AG04449 (cell line): ENCODE measurements at regions not wholly inside any gene's neighbourhood (a gene's known extent, or its start where the extent isn't known, plus 50 kb on each side); places are given as distances from the start of the nearest gene placed in this dataset.

Source experiments
- CTCF ChIA-PET: fragments of 350-600 bp; formaldehyde crosslinking; extraction: SDS; loops from one replicate; lab custom pipeline; 2021; ENCODE audit warnings: antibody characterized with exemption; lab: Yijun Ruan, JAX
- POLR2A ChIA-PET: fragments of 400-600, 350-600 bp; formaldehyde crosslinking; extraction: SDS; loops from one replicate; lab custom pipeline; 2020; ENCODE audit warnings: antibody characterized with exemption, inconsistent platforms; lab: Yijun Ruan, JAX
- DNase-seq: peaks from one replicate; pipeline ENCODE4 v3.0.0-alpha.2; 2010; ENCODE audit warnings: low read depth, low spot score
- H3K4me3 ChIP-seq: 2 replicates; pipeline ENCODE4 v1.5.1; 2011; ENCODE audit warnings: low read depth, mild to moderate bottlenecking, control low read depth, low read length
- TF ChIP-seq, protein P1 (sequence below): IDR thresholded peaks from one replicate; pipeline ENCODE4 v1.5.1; 2011; ENCODE audit warnings: mild to moderate bottlenecking, moderate library complexity, low read length, control low read depth, inconsistent platforms; ENCODE audit not compliant: insufficient read depth; ENCODE audit errors: missing control alignments

DNA sequence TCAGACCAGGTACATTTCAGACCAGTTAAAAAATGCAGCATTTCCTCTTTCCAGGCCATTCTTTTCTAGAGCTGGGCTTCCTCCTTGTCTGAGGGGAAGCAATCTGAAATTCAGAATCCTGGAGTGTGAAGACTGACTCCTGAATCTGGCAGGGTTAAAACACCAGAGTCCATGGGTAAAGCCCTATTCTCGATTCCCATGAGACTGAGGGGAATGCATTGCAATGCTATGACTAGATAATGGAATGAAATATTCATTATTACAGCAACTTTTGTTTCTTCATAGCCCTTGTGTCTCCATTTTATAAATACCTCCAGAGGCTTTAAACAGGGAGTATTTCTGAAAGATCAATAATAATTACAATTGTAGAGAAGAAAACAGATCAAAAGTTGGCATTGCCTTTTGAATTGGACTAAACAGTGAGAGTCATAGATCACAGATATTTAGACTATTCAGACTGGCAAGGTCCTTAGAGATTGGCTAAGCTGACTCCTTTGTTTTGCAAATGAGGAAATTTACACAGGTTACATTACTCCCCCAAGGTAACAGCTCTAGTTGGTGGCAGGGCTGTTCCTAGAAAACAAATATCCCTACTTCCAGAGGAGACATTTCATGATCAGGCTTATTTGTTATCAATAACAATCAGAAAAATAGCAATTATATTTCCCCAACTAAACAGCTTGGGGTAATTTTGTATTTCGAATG lies 632.6 kb upstream of the KIRREL3 start:
- no peak overlapping the region for H3K4me3 ChIP-seq
- TF ChIP-seq, protein P1, sequence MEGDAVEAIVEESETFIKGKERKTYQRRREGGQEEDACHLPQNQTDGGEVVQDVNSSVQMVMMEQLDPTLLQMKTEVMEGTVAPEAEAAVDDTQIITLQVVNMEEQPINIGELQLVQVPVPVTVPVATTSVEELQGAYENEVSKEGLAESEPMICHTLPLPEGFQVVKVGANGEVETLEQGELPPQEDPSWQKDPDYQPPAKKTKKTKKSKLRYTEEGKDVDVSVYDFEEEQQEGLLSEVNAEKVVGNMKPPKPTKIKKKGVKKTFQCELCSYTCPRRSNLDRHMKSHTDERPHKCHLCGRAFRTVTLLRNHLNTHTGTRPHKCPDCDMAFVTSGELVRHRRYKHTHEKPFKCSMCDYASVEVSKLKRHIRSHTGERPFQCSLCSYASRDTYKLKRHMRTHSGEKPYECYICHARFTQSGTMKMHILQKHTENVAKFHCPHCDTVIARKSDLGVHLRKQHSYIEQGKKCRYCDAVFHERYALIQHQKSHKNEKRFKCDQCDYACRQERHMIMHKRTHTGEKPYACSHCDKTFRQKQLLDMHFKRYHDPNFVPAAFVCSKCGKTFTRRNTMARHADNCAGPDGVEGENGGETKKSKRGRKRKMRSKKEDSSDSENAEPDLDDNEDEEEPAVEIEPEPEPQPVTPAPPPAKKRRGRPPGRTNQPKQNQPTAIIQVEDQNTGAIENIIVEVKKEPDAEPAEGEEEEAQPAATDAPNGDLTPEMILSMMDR: no peak
- POLR2A ChIA-PET: no interaction called here
- no peak for DNase-seq
- CTCF ChIA-PET: no interaction called here

DNA sequence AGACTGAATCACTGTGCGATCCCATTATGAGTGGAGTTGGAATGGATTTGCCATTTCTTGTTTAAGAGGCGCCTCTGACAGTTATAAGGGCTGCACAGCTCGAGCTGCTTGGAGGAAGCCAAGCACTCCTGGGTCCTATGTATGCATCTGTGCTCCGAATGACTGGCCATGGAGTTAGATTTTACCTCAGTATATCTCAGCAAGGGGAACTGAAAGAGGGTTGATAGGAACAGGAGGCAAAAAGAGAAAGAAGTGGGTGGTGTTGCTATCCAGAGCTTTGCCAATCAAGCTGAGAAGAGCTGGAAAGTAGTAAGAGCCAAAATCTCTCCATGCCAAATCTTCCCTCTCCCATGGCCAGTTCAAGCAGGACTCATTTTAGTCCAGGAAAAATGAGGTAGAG lies 632.0 kb upstream of the KIRREL3 start:
- CTCF ChIA-PET: no interaction called here
- no peak for DNase-seq
- H3K4me3 ChIP-seq: no peak overlapping the region
- TF ChIP-seq, protein P1: no peak
- POLR2A ChIA-PET: no interaction called here

DNA sequence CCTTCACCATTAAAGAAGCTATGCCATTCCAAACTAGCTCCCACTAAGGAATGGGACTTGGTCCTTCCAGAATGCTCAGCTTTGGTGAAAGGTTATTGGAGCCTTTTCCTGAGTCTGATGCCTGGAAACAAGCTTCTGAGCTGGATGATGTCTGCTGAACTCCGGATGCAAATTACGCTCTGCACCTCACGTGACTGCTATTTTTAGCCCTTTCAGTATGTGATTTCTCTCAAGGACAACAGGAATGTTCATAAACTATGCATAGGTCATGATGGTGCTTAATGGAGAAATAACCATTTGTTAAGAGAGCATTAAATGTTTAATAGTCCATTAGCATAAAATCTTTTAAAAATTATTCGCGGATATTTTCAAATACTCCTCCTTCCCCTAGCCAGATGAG lies 631.4 kb upstream of the KIRREL3 start:
- H3K4me3 ChIP-seq: no peak overlapping the region
- CTCF ChIA-PET: no interaction called here
- TF ChIP-seq, protein P1: no peak
- no peak for DNase-seq
- POLR2A ChIA-PET: no interaction called here

DNA sequence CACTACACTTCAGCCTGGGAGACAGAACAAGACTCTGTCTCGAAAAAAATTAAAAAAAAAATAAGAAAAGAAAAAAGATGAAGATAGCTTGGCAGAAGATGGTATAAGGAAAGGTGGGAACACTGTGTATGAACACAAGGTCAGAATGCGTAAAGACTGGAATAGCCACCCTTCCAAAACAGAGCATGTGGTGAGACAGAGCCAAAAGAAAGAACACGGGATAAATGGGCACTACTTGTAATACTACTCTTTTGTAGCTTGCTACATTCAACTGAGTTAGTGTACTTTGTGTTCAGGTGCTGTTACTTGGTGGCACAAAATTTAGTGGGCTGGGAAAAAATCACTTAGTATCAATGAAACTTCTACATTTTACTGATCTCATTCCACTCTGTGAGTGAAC lies 628.6 kb upstream of the KIRREL3 start:
- ChIA-PET POLR2A (no interaction called here), CTCF (no interaction called here)
- no peak overlapping the region for H3K4me3 ChIP-seq
- DNase-seq: no peak
- TF ChIP-seq, protein P1: no peak

DNA sequence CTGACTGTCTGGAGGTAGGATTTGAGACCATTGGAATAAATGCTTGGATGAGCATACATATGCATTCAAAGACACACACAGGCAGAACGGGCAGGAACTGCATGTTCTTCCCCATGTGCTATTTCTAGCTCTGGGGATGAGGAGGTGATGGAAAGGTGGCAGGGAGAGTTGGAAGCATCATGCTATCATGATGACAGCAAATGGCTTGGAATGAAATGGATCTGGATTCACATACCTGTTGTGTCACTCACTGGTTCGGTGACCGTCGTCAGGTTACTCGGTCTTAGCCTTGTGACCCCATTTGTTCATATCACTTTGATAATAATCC lies 627.9 kb upstream of the KIRREL3 start:
- POLR2A ChIA-PET: no interaction called here
- CTCF ChIA-PET: no interaction called here
- DNase-seq: no peak

DNA sequence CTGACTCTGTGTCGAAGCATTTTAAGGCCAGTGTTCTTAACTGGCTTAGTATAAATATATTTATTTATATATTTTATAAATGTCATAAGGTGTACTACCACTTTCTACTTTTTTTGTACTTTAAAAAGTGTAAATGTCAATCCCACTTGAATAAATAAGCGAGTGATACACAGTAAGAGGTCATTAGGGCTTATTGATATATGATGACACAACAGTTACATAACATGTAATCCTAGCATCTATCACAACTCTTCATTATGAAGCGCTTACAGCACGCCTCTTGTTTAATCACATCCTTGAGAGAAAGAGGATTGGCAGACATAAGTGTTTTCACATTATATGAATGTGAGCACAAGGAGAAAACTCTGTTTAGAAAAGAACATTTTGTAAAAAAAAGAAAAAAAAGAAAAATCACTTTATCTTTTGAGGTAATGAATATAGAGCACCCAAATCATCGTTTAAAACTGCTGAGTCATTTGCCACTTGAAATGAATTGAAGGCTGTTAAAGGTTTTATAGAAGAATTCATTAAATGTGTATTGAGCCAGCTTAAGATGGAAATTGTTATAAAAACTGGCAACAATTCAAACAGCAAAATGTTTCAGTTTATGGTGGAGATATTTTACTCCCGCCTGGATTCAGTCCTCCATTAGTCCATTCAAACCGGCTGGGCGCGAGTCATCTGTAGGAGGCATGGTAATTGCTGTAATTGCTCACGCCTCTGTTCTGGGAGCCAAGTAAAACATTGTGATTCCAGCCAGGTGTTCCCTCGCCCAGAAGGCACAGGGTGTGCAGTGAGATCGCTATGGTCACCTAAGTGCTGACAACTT lies 627.3 kb upstream of the KIRREL3 start:
- ChIA-PET CTCF (no interaction called here), POLR2A (no interaction called here)
- DNase-seq: no peak
- TF ChIP-seq, protein P1: no peak
- no peak overlapping the region for H3K4me3 ChIP-seq

More for the DNA sequence above, 627.9 kb upstream of the KIRREL3 start:
- no peak overlapping the region for H3K4me3 ChIP-seq
- TF ChIP-seq, protein P1: no peak
